ENCODE measurements at regions not wholly inside any gene's neighbourhood (a gene's known extent, or its start where the extent isn't known, plus 50 kb on each side); places are given as distances from the start of the nearest gene placed in this dataset.

DNA sequence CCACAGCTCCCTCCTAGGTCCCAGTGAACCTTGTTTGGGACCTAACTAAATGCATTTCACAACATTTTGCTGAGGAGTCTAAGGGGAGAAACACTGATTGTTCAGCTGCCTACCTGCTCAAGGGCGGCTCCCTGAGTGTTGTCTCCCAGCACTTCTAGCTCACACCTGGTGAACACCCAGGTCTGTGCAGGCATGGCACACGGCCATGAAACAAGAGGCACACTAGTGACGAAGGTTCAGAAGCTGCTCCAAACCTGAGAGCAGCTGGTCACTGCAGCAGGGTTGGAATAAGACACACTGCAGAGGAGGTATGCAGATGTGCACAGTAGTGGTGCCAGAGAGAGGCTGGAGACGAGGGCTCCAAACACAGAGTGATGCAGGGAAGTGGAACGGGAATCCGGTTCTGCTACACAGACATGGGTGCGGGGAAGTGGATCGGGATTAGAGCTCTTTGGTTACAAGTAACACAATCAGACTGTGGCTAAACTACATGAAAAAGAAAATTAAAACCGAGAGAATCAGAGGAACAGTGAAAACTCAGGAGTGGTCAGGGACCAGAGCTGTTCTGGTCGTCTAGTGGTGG, 486.1 kb upstream of the CDH4 start:
- TF ChIP-seq CTCF (IDR thresholded peaks at IDR 0.05; ENCODE audit: insufficient read depth, low read depth, low read length): no peak
- DNase-seq (ENCODE audit: low read depth): no peak
- H3K4me3 ChIP-seq (ENCODE audit: low read depth, low read length): no peak overlapping the region

DNA sequence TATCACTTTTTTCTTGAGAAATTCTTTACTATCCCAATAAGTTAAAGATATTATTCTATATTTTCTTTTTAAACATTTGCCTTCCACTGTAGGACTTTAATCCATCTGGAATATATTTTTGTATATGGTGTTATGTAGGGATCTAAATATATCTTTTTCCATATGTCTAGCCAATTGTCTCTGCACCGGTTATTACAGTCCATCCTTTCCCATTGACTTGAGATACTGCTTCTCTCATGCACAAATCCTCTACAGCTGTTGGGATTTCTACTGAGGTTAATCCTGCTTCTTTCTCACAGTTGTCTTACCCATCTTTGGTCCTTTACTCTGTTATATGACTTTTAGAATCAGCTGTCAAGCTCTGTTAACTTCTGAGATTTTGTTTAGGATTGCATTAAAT, 483.8 kb upstream of the CDH4 start:
- no peak for DNase-seq (ENCODE audit: low read depth)
- no peak overlapping the region for H3K4me3 ChIP-seq (ENCODE audit: low read depth, low read length)
- no peak for TF ChIP-seq CTCF (IDR thresholded peaks at IDR 0.05; ENCODE audit: insufficient read depth, low read depth, low read length)

- no peak for DNase-seq (ENCODE audit: low read depth)
- no peak overlapping the region for H3K4me3 ChIP-seq (ENCODE audit: low read depth, low read length)
- no peak for TF ChIP-seq CTCF (IDR thresholded peaks at IDR 0.05; ENCODE audit: insufficient read depth, low read depth, low read length)
Observed at GRCh38 chr20:60780388-60781025, 471.6 kb upstream of the CDH4 start.

- no peak for TF ChIP-seq CTCF (IDR thresholded peaks at IDR 0.05; ENCODE audit: insufficient read depth, low read depth, low read length)
- no peak for DNase-seq (ENCODE audit: low read depth)
- no peak overlapping the region for H3K4me3 ChIP-seq (ENCODE audit: low read depth, low read length)
Observed at GRCh38 chr20:60782959-60783625, 469.0 kb upstream of the CDH4 start.

- no peak for DNase-seq (ENCODE audit: low read depth)
- H3K4me3 ChIP-seq (ENCODE audit: low read depth, low read length): no peak overlapping the region
- no peak for TF ChIP-seq CTCF (IDR thresholded peaks at IDR 0.05; ENCODE audit: insufficient read depth, low read depth, low read length)
Observed at GRCh38 chr20:60785301-60785700, 466.8 kb upstream of the CDH4 start.

- DNase-seq (ENCODE audit: low read depth): no peak
- no peak overlapping the region for H3K4me3 ChIP-seq (ENCODE audit: low read depth, low read length)
- TF ChIP-seq CTCF (IDR thresholded peaks at IDR 0.05; ENCODE audit: insufficient read depth, low read depth, low read length): no peak
Observed at GRCh38 chr20:60785785-60786184, 466.3 kb upstream of the CDH4 start.
